ENCODE measurements at regions not wholly inside any gene's neighbourhood (a gene's known extent, or its start where the extent isn't known, plus 50 kb on each side); places are given as distances from the start of the nearest gene placed in this dataset.

DNA sequence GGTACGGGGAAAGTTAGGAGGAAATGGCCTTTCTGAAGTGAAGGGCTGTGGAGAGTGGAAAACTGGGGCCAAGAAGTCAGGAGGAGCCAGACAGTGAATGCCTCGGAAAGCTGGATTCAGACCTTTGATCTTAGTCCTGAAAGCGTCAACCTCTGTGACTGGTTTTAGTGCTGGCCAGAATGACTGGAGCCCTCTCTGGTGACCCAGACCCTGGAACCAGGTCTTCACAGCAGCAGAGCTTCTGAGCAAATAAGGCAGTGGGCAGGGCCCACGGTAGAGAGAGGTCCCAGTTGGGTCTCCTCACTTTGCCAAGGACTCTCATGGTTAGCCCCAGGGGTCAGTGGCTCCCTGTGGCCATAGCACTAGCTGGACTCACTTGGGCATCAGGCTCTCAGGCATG, 157.7 kb upstream of the EEPD1 start:
- no peak for TF ChIP-seq CTCF (IDR thresholded peaks at IDR 0.05 in 8 of 11, conservative IDR thresholded peaks at IDR 0.05 in 3 of 11)
- no peak for TF ChIP-seq POLR2A (IDR thresholded peaks at IDR 0.05)

All from spleen (tissue), 7 donors.